GM23248 (cell line): ENCODE measurements at regions not wholly inside any gene's neighbourhood (a gene's known extent, or its start where the extent isn't known, plus 50 kb on each side); places are given as distances from the start of the nearest gene placed in this dataset.
A peak's percentile ranks its signal among the peaks of the same experiment; 100 is the strongest.

ENCODE experiments used
- DNase-seq: peaks from one replicate; pipeline ENCODE4 v3.0.0-alpha.2; 2015
- H2AFZ ChIP-seq: fragments of 200-600 bp; sonication (generic); 2 replicates; pipeline ENCODE4 v1.6.1; 2016; ENCODE audit warnings: antibody characterized with exemption
- H3F3A ChIP-seq: fragments of 200-600 bp; sonication (generic); 2 replicates; pipeline ENCODE4 v1.6.1; 2016; ENCODE audit warnings: mild to moderate bottlenecking, antibody characterized with exemption, mixed run types; ENCODE audit not compliant: insufficient read depth
- H3K27ac ChIP-seq: fragments of 200-600 bp; sonication (generic); 2 replicates; pipeline ENCODE4 v1.5.1; 2016; ENCODE audit warnings: mild to moderate bottlenecking
- H3K27me3 ChIP-seq: fragments of 200-600 bp; sonication (generic); replicated peaks from 2 replicates; pipeline ENCODE4 v1.6.1; 2016; ENCODE audit warnings: mild to moderate bottlenecking; ENCODE audit not compliant: insufficient read depth
- H3K36me3 ChIP-seq: fragments of 200-600 bp; sonication (generic); 2 replicates; pipeline ENCODE4 v1.6.1; 2016; ENCODE audit warnings: low read depth, mild to moderate bottlenecking
- H3K4me1 ChIP-seq: fragments of 200-600 bp; sonication (generic); 2 replicates; pipeline ENCODE4 v1.6.1; 2016; ENCODE audit warnings: mild to moderate bottlenecking; ENCODE audit not compliant: insufficient read depth
- H3K4me2 ChIP-seq: fragments of 200-600 bp; sonication (generic); one replicate; pipeline ENCODE4 v1.6.1; 2016; ENCODE audit warnings: mild to moderate bottlenecking; ENCODE audit not compliant: unreplicated experiment
- H3K4me3 ChIP-seq: fragments of 200-600 bp; sonication (generic); 2 replicates; pipeline ENCODE4 v1.5.1; 2016; ENCODE audit warnings: mild to moderate bottlenecking
- H3K79me2 ChIP-seq: fragments of 200-600 bp; sonication (generic); 2 replicates; pipeline ENCODE4 v1.6.1; 2016; ENCODE audit warnings: mild to moderate bottlenecking; ENCODE audit not compliant: insufficient read depth
- H3K9ac ChIP-seq: fragments of 200-600 bp; sonication (generic); 2 replicates; pipeline ENCODE4 v1.6.1; 2016; ENCODE audit warnings: mild to moderate bottlenecking
- H3K9me2 ChIP-seq: fragments of 200-600 bp; sonication (generic); 2 replicates; pipeline ENCODE4 v1.6.1; 2016; ENCODE audit warnings: mixed run types, mild to moderate bottlenecking, moderate library complexity; ENCODE audit not compliant: insufficient read depth
- H3K9me3 ChIP-seq: fragments of 200-600 bp; sonication (generic); one replicate; pipeline ENCODE4 v1.6.1; 2017; ENCODE audit warnings: low read depth
- H4K20me1 ChIP-seq: fragments of 200-600 bp; sonication (generic); 2 replicates; pipeline ENCODE4 v1.6.0; 2016; ENCODE audit not compliant: insufficient read depth
- EZH2 ChIP-seq: fragments of 200-600 bp; sonication (generic); IDR thresholded peaks from 2 replicates; pipeline ENCODE4 v1.6.1; 2018; ENCODE audit warnings: antibody characterized with exemption, mild to moderate bottlenecking; ENCODE audit not compliant: insufficient read depth, poor library complexity, severe bottlenecking
- EZH2phosphoT487 ChIP-seq: fragments of 200-600 bp; sonication (generic); IDR thresholded peaks from 2 replicates; pipeline ENCODE4 v1.6.1; 2018; ENCODE audit warnings: antibody characterized with exemption, moderate library complexity, mild to moderate bottlenecking, low read depth; ENCODE audit not compliant: insufficient read depth
- WGBS, 2 experiments: methylation state at CpG; one replicate each; pipeline ENCODE4 v1.1.6; 2015 to 2017; ENCODE audit warnings: low lambda C conversion rate in 2 of 2, low coverage in 1 of 2; ENCODE audit errors: missing lambda C conversion rate in 2 of 2; 5-methylcytosine and 5-hydroxymethylcytosine counted together
- in situ Hi-C: fragments of 300-500 bp; cut with MboI; formaldehyde crosslinking; loops from 2 replicates; pipeline ENCODE4 v1.15.0; 2020

- no peaks in the 10 kb centered on the region for H3K36me3 ChIP-seq
- H3K4me1 ChIP-seq: peaks cover 41% of the 10 kb centered on the region
- peaks cover 24% of the 10 kb centered on the region for H3F3A ChIP-seq
- no peak overlapping the region for H2AFZ ChIP-seq
- H3K9ac ChIP-seq: no peak overlapping the region
- H4K20me1 ChIP-seq: no peaks in the 10 kb centered on the region
- H3K27ac ChIP-seq: peak overlapping the region; percentile 63; the same call in 1 of the 2 replicates
- no peaks in the 10 kb centered on the region for H3K9me3 ChIP-seq
- H3K4me3 ChIP-seq: no peak overlapping the region
- no peaks in the 10 kb centered on the region for H3K27me3 ChIP-seq
- in situ Hi-C loops: no loop called here
- no peaks in the 10 kb centered on the region for H3K9me2 ChIP-seq
- H3K79me2 ChIP-seq: peaks cover 85% of the 10 kb centered on the region
- peak overlapping the region; percentile 49 for H3K4me2 ChIP-seq
- WGBS, 2 experiments: 52% methylated on average over 5 of the region's 5 CpGs
- DNase-seq: no peak
- no peak for TF ChIP-seq EZH2
- no peak for TF ChIP-seq EZH2phosphoT487
These were observed 132.9 kb upstream of the IL12A start for GRCh38 chr3:159855599-159856346.

GRCh38 chr3:159856590-159857104 lies 132.0 kb upstream of the IL12A start:
- no peak overlapping the region for H2AFZ ChIP-seq
- no peak overlapping the region for H3K4me3 ChIP-seq
- in situ Hi-C loops: no loop called here
- H3K9me3 ChIP-seq: no peaks in the 10 kb centered on the region
- no peak overlapping the region for H3K27ac ChIP-seq
- no peak overlapping the region for H3K4me2 ChIP-seq
- no peaks in the 10 kb centered on the region for H3K27me3 ChIP-seq
- H3K36me3 ChIP-seq: no peaks in the 10 kb centered on the region
- H3K4me1 ChIP-seq: peaks cover 41% of the 10 kb centered on the region
- WGBS, 2 experiments: 95% methylated on average over 13 of the region's 13 CpGs
- no peak for DNase-seq
- TF ChIP-seq EZH2: no peak
- TF ChIP-seq EZH2phosphoT487: no peak
- peaks cover 85% of the 10 kb centered on the region for H3K79me2 ChIP-seq
- H3F3A ChIP-seq: peaks cover 24% of the 10 kb centered on the region
- no peak overlapping the region for H3K9ac ChIP-seq
- H4K20me1 ChIP-seq: no peaks in the 10 kb centered on the region
- H3K9me2 ChIP-seq: no peaks in the 10 kb centered on the region

- in situ Hi-C loops: no loop called here
- H3K79me2 ChIP-seq: peaks cover 85% of the 10 kb centered on the region
- WGBS, 2 experiments: 95 to 98% methylated on average over 2 of the region's 2 CpGs
These were observed 130.8 kb upstream of the IL12A start for GRCh38 chr3:159857840-159858239.

GRCh38 chr3:159858650-159859049 lies 130.0 kb upstream of the IL12A start:
- Histone ChIP-seq H3K36me3 (no peaks in the 10 kb centered on the region), H4K20me1 (no peaks in the 10 kb centered on the region), H2AFZ (no peak overlapping the region), H3K9ac (no peak overlapping the region), H3K4me2 (no peak overlapping the region), H3K27me3 (no peaks in the 10 kb centered on the region), H3K9me3 (no peaks in the 10 kb centered on the region), H3K27ac (no peak overlapping the region), H3K4me1 (peaks cover 23% of the 10 kb centered on the region), H3K79me2 (peaks cover 85% of the 10 kb centered on the region), H3F3A (peaks cover 16% of the 10 kb centered on the region), H3K9me2 (no peaks in the 10 kb centered on the region), H3K4me3 (no peak overlapping the region)
- WGBS, 2 experiments: 97 to 99% methylated on average over 5 of the region's 5 CpGs
- no peak for TF ChIP-seq EZH2
- no peak for DNase-seq
- in situ Hi-C loops: no loop called here

More at GRCh38 chr3:159857840-159858239, 130.8 kb upstream of the IL12A start:
- Histone ChIP-seq H2AFZ (no peak overlapping the region), H3K27ac (no peak overlapping the region), H3K9me2 (no peaks in the 10 kb centered on the region), H3K9me3 (no peaks in the 10 kb centered on the region), H3K4me2 (no peak overlapping the region), H3F3A (peaks cover 24% of the 10 kb centered on the region), H3K27me3 (no peaks in the 10 kb centered on the region), H3K9ac (no peak overlapping the region), H3K4me1 (peaks cover 31% of the 10 kb centered on the region), H3K36me3 (no peaks in the 10 kb centered on the region), H3K4me3 (no peak overlapping the region), H4K20me1 (no peaks in the 10 kb centered on the region)
- DNase-seq: no peak
- TF ChIP-seq EZH2phosphoT487 (no peak), EZH2 (no peak)
